ENCODE measurements at regions not wholly inside any gene's neighbourhood (a gene's known extent, or its start where the extent isn't known, plus 50 kb on each side); places are given as distances from the start of the nearest gene placed in this dataset.
"Not testable (repeated sequence)": the region's sequence is repeated elsewhere in the genome, so short reads cannot be mapped to it uniquely, and the experiment has no call there.

GRCh38 chr13:94816256-94816655 is 103.9 kb upstream of the SOX21 start:
- DNase-seq (ENCODE audit: low read depth), result no peak

GRCh38 chr13:94813920-94814475 is 101.7 kb upstream of the SOX21 start:
- no peak for DNase-seq (ENCODE audit: low read depth)

GRCh38 chr13:94811753-94812152 is 99.4 kb upstream of the SOX21 start:
- no peak for DNase-seq (ENCODE audit: low read depth)

- no peak for DNase-seq (ENCODE audit: low read depth)
Measured at GRCh38 chr13:94800423-94800822, 88.1 kb upstream of the SOX21 start.

- DNase-seq (ENCODE audit: low read depth), result no peak
Measured at GRCh38 chr13:94799299-94799698, 87.0 kb upstream of the SOX21 start.

GRCh38 chr13:94798738-94799137 is 86.4 kb upstream of the SOX21 start:
- DNase-seq (ENCODE audit: low read depth), result no peak

GRCh38 chr13:94795292-94795691 is 82.9 kb upstream of the SOX21 start:
- DNase-seq (ENCODE audit: low read depth), result no peak

- not testable (repeated sequence) for DNase-seq (ENCODE audit: low read depth)
Measured at GRCh38 chr13:94786246-94786645, 73.9 kb upstream of the SOX21 start.

- DNase-seq (ENCODE audit: low read depth), result no peak
Measured at GRCh38 chr13:94784066-94784465, 71.7 kb upstream of the SOX21 start.

GRCh38 chr13:94783489-94783888 is 71.1 kb upstream of the SOX21 start:
- DNase-seq (ENCODE audit: low read depth), result no peak

- no peak for DNase-seq (ENCODE audit: low read depth)
Measured at GRCh38 chr13:94780421-94780820, 68.1 kb upstream of the SOX21 start.

GRCh38 chr13:94778986-94779385 is 66.6 kb upstream of the SOX21 start:
- no peak for DNase-seq (ENCODE audit: low read depth)

GRCh38 chr13:94778585-94778984 is 66.2 kb upstream of the SOX21 start:
- DNase-seq (ENCODE audit: low read depth), result no peak

- DNase-seq (ENCODE audit: low read depth), result no peak
Measured at GRCh38 chr13:94776956-94777355, 64.6 kb upstream of the SOX21 start.

GRCh38 chr13:94776300-94776699 is 64.0 kb upstream of the SOX21 start:
- no peak for DNase-seq (ENCODE audit: low read depth)

- DNase-seq (ENCODE audit: low read depth), result no peak
Measured at GRCh38 chr13:94765814-94766213, 53.5 kb upstream of the SOX21 start.

- DNase-seq (ENCODE audit: low read depth), result peak; percentile 10
Measured at GRCh38 chr13:94764576-94765321, 52.4 kb upstream of the SOX21 start.

All from activated T-cell treated with anti-CD3 and anti-CD28 coated beads for 48 hours (primary cell).